CD4-positive, alpha-beta memory T cell (primary cell): ENCODE measurements at regions not wholly inside any gene's neighbourhood (a gene's known extent, or its start where the extent isn't known, plus 50 kb on each side); places are given as distances from the start of the nearest gene placed in this dataset.
"Not testable (repeated sequence)": the region's sequence is repeated elsewhere in the genome, so short reads cannot be mapped to it uniquely, and the experiment has no call there.

Experiments used
- CTCF ChIA-PET: fragments of 350-600 bp; sonication (Branson Sonifier 250); formaldehyde crosslinking; loops from one replicate; lab custom pipeline; 2021; ENCODE audit warnings: inconsistent platforms; ENCODE audit not compliant: partially characterized antibody; lab: Charles Lee
- POLR2A ChIA-PET: fragments of 350-600 bp; sonication (Branson Sonifier 250); formaldehyde crosslinking; loops from one replicate; lab custom pipeline; 2021; ENCODE audit not compliant: partially characterized antibody; lab: Charles Lee
- DNase-seq, 5 donors: peaks; one replicate each; pipeline versions ENCODE4 v3.0.0 to v3.0.0-alpha.2; 2020 to 2022; ENCODE audit warnings: mixed read lengths in 1 of 5
- H3K27ac ChIP-seq: one replicate; pipeline ENCODE4 v1.7.0; 2013; ENCODE audit warnings: low read depth, low read length
- H3K27me3 ChIP-seq: 2 replicates; pipeline ENCODE4 v1.7.0; 2013; ENCODE audit warnings: mild to moderate bottlenecking, low read length, moderate library complexity; ENCODE audit not compliant: insufficient read depth
- H3K36me3 ChIP-seq: 2 replicates; pipeline ENCODE4 v1.7.0; 2013; ENCODE audit warnings: mild to moderate bottlenecking, low read length, moderate library complexity; ENCODE audit not compliant: insufficient read depth
- H3K4me1 ChIP-seq: 2 replicates; pipeline ENCODE4 v1.7.0; 2013; ENCODE audit warnings: mild to moderate bottlenecking, low read length, moderate library complexity; ENCODE audit not compliant: insufficient read depth
- H3K4me3 ChIP-seq, 2 donors: one replicate each; pipeline ENCODE4 v1.7.0; 2013; ENCODE audit warnings: low read length in 2 of 2, mild to moderate bottlenecking in 1 of 2
- H3K9me3 ChIP-seq, 2 donors: one replicate each; pipeline ENCODE4 v1.7.0; 2013; ENCODE audit warnings: low read length in 2 of 2, control low read depth in 1 of 2; ENCODE audit not compliant: control insufficient read depth in 1 of 2
- H3K27ac Mint-ChIP-seq, 7 donors: one replicate each; pipeline ENCODE4 v1.8.0; 2020 to 2021; ENCODE audit warnings: mixed read lengths in 7 of 7, mild to moderate bottlenecking in 6 of 7, inconsistent platforms in 3 of 7, moderate library complexity in 3 of 7
- H3K27me3 Mint-ChIP-seq, 2 donors: one replicate each; pipeline ENCODE4 v1.8.0; 2020 to 2021; ENCODE audit warnings: mixed read lengths in 2 of 2
- H3K36me3 Mint-ChIP-seq, 2 donors: one replicate each; pipeline ENCODE4 v1.8.0; 2020 to 2021; ENCODE audit warnings: mixed read lengths in 2 of 2, inconsistent platforms in 1 of 2, mild to moderate bottlenecking in 1 of 2
- H3K4me1 Mint-ChIP-seq, 4 donors: one replicate each; pipeline ENCODE4 v1.8.0; 2020 to 2021; ENCODE audit warnings: mixed read lengths in 4 of 4, mild to moderate bottlenecking in 1 of 4
- H3K4me3 Mint-ChIP-seq, 8 donors: one replicate each; pipeline ENCODE4 v1.8.0; 2020 to 2021; ENCODE audit warnings: mixed read lengths in 8 of 8, mild to moderate bottlenecking in 7 of 8, moderate library complexity in 6 of 8, inconsistent platforms in 3 of 8
- H3K9me3 Mint-ChIP-seq, 8 donors: one replicate each; pipeline ENCODE4 v1.8.0; 2020 to 2021; ENCODE audit warnings: mixed read lengths in 8 of 8, mild to moderate bottlenecking in 5 of 8, inconsistent platforms in 3 of 8, moderate library complexity in 1 of 8
- intact Hi-C: fragments of 100-400 bp; cut with micrococcal nuclease; formaldehyde crosslinking; loops from one replicate; pipeline ENCODE4 v1.15.1; 2023

DNA sequence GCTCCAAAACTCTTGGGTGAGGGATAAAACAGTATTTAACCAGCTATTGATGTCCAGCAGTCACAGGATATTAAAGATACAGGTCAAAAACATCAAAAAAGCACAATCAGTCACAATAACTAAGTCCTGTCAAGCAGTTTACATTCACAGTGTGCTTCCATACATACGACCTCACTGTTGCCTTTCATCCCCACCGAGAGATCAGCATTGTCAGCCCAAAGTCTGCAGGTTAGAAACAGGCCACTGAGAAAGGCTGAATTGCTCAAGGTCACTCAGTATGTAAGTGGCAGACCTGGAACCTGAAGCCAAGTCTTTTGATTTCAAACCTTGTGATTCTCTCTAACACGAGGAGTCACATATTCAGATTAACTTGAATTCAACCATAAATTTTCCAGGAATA is 124.9 kb downstream of the GXYLT1 start:
- H3K4me3 Mint-ChIP-seq = no peak overlapping the region
- peaks cover 7 to 12% (median 9%) of the 10 kb centered on the region in 4 donors for H3K4me1 Mint-ChIP-seq
- intact Hi-C loops = no loop called here
- H3K9me3 ChIP-seq = no peaks in the 10 kb centered on the region
- H3K27me3 ChIP-seq = no peaks in the 10 kb centered on the region
- POLR2A ChIA-PET = no interaction called here
- H3K4me3 ChIP-seq = no peak overlapping the region
- no peak overlapping the region for H3K27ac Mint-ChIP-seq
- H3K36me3 Mint-ChIP-seq = no peaks in the 10 kb centered on the region
- no peaks in the 10 kb centered on the region for H3K9me3 Mint-ChIP-seq
- H3K4me1 ChIP-seq = peaks cover 10% of the 10 kb centered on the region
- H3K36me3 ChIP-seq = no peaks in the 10 kb centered on the region
- CTCF ChIA-PET = no interaction called here
- no peak overlapping the region for H3K27ac ChIP-seq
- DNase-seq = no peak
- H3K27me3 Mint-ChIP-seq = peaks cover 4 to 6% of the 10 kb centered on the region in 2 donors

- Histone ChIP-seq H3K4me3 (no peak overlapping the region), H3K9me3 (no peaks in the 10 kb centered on the region), H3K27ac (no peak overlapping the region), H3K36me3 (no peaks in the 10 kb centered on the region), H3K27me3 (no peaks in the 10 kb centered on the region), H3K4me1 (no peaks in the 10 kb centered on the region)
- intact Hi-C loops = no loop called here
- DNase-seq = no peak
- H3K4me3 Mint-ChIP-seq = no peak overlapping the region
- no peaks in the 10 kb centered on the region for H3K9me3 Mint-ChIP-seq
- POLR2A ChIA-PET = no interaction called here
- H3K36me3 Mint-ChIP-seq = no peaks in the 10 kb centered on the region
- H3K4me1 Mint-ChIP-seq = no peaks in the 10 kb centered on the region
- CTCF ChIA-PET = interaction anchor here (1.0 to 6.4 kb wide), 2 partner anchors 7 to 9 kb away, joined by 3 to 58 read pairs; no protein-coding TSS in a partner anchor
- peaks cover 4 to 6% of the 10 kb centered on the region in 2 donors for H3K27me3 Mint-ChIP-seq
- H3K27ac Mint-ChIP-seq = no peak overlapping the region
Observed at GRCh38 chr12:42017051-42017450, 127.6 kb downstream of the GXYLT1 start.

DNA sequence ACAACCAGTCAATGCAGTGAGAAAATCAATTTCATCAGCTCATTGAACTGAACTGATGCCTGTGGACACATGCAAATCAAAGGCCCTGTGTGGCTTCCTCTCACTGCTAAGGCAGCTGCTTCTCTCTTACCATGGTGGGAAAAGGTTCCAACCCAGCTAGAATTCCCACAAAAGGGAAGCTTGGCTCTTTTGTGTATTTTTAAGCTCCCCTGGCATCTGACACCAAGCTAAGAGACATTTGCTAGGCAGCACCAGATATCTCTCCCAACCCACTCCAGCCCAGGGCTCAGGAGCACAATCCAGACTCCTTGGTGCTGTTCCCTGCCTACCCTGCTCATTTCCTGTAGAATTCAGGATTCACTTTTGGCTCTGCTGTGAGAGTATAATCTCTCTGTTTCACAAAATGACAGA is 129.6 kb downstream of the GXYLT1 start:
- no peak overlapping the region for H3K4me3 ChIP-seq
- H3K27me3 Mint-ChIP-seq = peaks cover 6 to 7% of the 10 kb centered on the region in 2 donors
- no peaks in the 10 kb centered on the region for H3K4me1 Mint-ChIP-seq
- H3K9me3 Mint-ChIP-seq = no peaks in the 10 kb centered on the region
- H3K36me3 Mint-ChIP-seq = no peaks in the 10 kb centered on the region
- intact Hi-C loops = no loop called here
- ChIA-PET CTCF (interaction anchor here (0.6 to 6.4 kb wide), 2 partner anchors 9 to 165 kb away, joined by 4 to 58 read pairs; no protein-coding TSS in a partner anchor), POLR2A (no interaction called here)
- H3K4me1 ChIP-seq = no peaks in the 10 kb centered on the region
- no peak overlapping the region for H3K27ac ChIP-seq
- no peaks in the 10 kb centered on the region for H3K9me3 ChIP-seq
- no peak overlapping the region for H3K27ac Mint-ChIP-seq
- DNase-seq = no peak
- H3K4me3 Mint-ChIP-seq = no peak overlapping the region
- H3K27me3 ChIP-seq = no peaks in the 10 kb centered on the region
- no peaks in the 10 kb centered on the region for H3K36me3 ChIP-seq

GRCh38 chr12:42012501-42012900 is 132.2 kb downstream of the GXYLT1 start:
- H3K36me3 Mint-ChIP-seq, H3K4me3 Mint-ChIP-seq, H3K27ac ChIP-seq, H3K27ac Mint-ChIP-seq, H3K4me3 ChIP-seq, H3K4me1 Mint-ChIP-seq, POLR2A ChIA-PET, H3K27me3 ChIP-seq, DNase-seq, H3K4me1 ChIP-seq, H3K9me3 Mint-ChIP-seq, intact Hi-C loops, H3K9me3 ChIP-seq, H3K36me3 ChIP-seq, H3K27me3 Mint-ChIP-seq: not testable (repeated sequence)
- CTCF ChIA-PET = interaction anchor here (6.4 kb wide), 1 partner anchor 11 kb away, joined by 58 read pairs; no protein-coding TSS in a partner anchor

DNA sequence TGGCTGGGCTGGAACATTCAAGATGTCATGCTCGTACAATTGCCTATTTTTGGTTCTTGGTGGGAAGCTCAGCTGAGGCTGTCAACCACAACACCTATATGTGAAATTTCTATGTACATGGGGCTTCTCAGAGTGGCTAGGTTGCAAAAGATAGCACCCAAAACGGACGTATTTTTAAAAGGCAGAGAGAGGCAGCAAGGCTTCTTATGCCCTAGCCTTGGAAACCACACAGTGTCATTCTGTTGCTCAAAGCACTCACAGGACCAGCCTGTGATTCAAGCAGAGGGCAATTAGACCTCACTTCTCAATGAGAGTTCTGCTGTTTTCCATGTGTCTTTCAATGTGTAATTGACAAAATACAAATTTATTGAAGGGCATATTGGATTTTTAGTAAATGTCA is 134.0 kb downstream of the GXYLT1 start:
- ChIA-PET CTCF (interaction anchor here (6.4 kb wide), 1 partner anchor 13 kb away, joined by 58 read pairs; no protein-coding TSS in a partner anchor), POLR2A (no interaction called here)
- H3K9me3 Mint-ChIP-seq = peaks cover 0 to 2% (median 0%) of the 10 kb centered on the region in 8 donors
- H3K36me3 Mint-ChIP-seq = no peaks in the 10 kb centered on the region
- no peaks in the 10 kb centered on the region for H3K4me1 ChIP-seq
- peaks cover 2 to 4% of the 10 kb centered on the region in 2 donors for H3K27me3 Mint-ChIP-seq
- no peak overlapping the region for H3K4me3 ChIP-seq
- H3K4me1 Mint-ChIP-seq = no peaks in the 10 kb centered on the region
- no peaks in the 10 kb centered on the region for H3K27me3 ChIP-seq
- H3K36me3 ChIP-seq = no peaks in the 10 kb centered on the region
- intact Hi-C loops = no loop called here
- H3K4me3 Mint-ChIP-seq = no peak overlapping the region
- H3K9me3 ChIP-seq = no peaks in the 10 kb centered on the region
- no peak overlapping the region for H3K27ac ChIP-seq
- no peak for DNase-seq
- H3K27ac Mint-ChIP-seq = no peak overlapping the region

- no peaks in the 10 kb centered on the region for H3K36me3 ChIP-seq
- no peak overlapping the region for H3K4me3 ChIP-seq
- DNase-seq = no peak
- H3K36me3 Mint-ChIP-seq = no peaks in the 10 kb centered on the region
- ChIA-PET CTCF (no interaction called here), POLR2A (no interaction called here)
- H3K9me3 ChIP-seq = no peaks in the 10 kb centered on the region
- peaks cover 1 to 4% of the 10 kb centered on the region in 2 donors for H3K27me3 Mint-ChIP-seq
- no peaks in the 10 kb centered on the region for H3K4me1 ChIP-seq
- intact Hi-C loops = no loop called here
- no peak overlapping the region for H3K4me3 Mint-ChIP-seq
- H3K27ac Mint-ChIP-seq = no peak overlapping the region
- H3K9me3 Mint-ChIP-seq = peaks cover 0 to 2% (median 0%) of the 10 kb centered on the region in 8 donors
- H3K4me1 Mint-ChIP-seq = no peaks in the 10 kb centered on the region
- H3K27ac ChIP-seq = no peak overlapping the region
- H3K27me3 ChIP-seq = no peaks in the 10 kb centered on the region
Observed at GRCh38 chr12:42010257-42010656, 134.4 kb downstream of the GXYLT1 start.

DNA sequence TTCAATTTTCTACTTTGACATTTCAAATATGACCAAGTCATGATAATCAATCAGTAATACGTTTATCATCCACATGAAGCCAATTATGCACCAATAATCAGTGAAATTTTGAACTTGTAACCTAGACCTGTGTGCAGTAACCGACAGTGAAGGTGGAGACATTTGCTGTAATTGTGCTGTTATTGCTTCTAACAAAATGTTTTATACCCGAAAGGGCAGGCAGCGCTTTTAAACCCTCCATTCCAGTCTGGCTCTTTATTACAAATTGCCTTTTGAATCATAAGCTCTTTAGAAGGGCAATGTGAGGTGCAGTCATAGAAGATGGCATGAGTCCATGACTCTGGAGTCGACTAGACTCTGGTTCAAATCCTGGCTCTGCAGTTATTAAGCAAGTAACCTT is 135.7 kb downstream of the GXYLT1 start:
- no peak for DNase-seq
- H3K4me1 Mint-ChIP-seq = no peaks in the 10 kb centered on the region
- peaks cover 0 to 2% (median 0%) of the 10 kb centered on the region in 8 donors for H3K9me3 Mint-ChIP-seq
- no peak overlapping the region for H3K27ac ChIP-seq
- no peak overlapping the region for H3K4me3 ChIP-seq
- H3K27ac Mint-ChIP-seq = no peak overlapping the region
- peaks cover 1 to 4% of the 10 kb centered on the region in 2 donors for H3K27me3 Mint-ChIP-seq
- no peak overlapping the region for H3K4me3 Mint-ChIP-seq
- H3K36me3 ChIP-seq = no peaks in the 10 kb centered on the region
- POLR2A ChIA-PET = no interaction called here
- no peaks in the 10 kb centered on the region for H3K9me3 ChIP-seq
- intact Hi-C loops = no loop called here
- no peaks in the 10 kb centered on the region for H3K36me3 Mint-ChIP-seq
- CTCF ChIA-PET = interaction anchor here (1.1 kb wide), 1 partner anchor 13 kb away, joined by 4 read pairs; no protein-coding TSS in a partner anchor
- no peaks in the 10 kb centered on the region for H3K4me1 ChIP-seq
- no peaks in the 10 kb centered on the region for H3K27me3 ChIP-seq
